ENCODE measurements at regions not wholly inside any gene's neighbourhood (a gene's known extent, or its start where the extent isn't known, plus 50 kb on each side); places are given as distances from the start of the nearest gene placed in this dataset.
A peak's percentile ranks its signal among the peaks of the same experiment; 100 is the strongest.

GRCh38 chr7:17184805-17185689 lies 113.4 kb upstream of the AHR start:
- no peak for DNase-seq

DNA sequence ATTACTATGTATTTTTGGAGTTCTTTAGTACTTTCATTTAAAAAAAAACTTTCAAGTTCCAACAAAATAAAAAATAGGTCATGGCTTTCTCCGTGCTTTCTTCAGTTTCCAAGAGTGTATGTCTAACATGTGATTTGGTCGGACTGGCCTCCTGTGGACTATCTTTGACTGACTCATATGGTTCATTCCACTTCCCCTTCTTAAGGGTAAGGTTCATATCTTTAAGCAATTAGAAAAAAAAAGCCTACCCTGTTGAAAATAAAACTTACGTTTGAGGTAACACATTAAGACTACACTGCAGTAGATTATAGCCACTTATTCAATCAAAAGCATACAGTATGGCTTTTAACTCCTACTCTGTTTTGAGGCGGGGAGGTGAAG lies 112.8 kb upstream of the AHR start:
- no peak for DNase-seq

DNA sequence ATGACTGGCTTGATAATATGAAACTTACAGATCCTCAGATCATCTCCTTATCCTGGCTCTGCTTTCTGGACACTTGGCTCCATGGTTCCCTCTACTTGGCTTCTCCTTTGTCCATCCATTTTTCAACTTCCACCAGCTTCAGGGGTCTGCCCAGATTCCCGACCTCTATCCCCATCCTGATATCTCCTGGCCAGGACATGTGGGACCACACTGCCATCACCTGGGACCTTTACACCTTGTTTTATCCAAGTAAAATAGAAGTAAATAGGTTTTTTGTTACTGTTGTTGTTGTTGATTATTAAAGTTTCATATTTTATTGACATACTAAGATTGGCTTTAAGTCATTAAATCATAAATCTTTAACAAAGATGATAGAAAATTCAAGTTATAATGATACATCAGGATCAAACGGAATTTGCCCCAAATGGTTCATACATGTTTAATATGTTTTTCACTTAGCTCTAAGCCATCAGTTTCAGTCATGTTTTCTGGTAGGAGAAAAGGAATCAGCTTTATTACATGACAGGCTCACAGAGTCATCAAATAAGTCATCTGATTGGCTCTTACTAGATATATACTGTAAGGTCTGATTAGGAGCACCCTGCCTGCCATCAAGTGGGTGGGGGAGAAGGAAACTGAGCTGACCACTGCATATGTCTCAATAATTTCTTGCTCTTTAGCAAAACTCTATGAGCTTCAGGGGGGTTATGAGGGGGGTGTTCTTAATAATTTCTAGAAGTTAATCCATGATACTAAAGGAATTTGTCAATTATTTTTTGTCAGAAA lies 111.5 kb upstream of the AHR start:
- DNase-seq, result no peak

DNA sequence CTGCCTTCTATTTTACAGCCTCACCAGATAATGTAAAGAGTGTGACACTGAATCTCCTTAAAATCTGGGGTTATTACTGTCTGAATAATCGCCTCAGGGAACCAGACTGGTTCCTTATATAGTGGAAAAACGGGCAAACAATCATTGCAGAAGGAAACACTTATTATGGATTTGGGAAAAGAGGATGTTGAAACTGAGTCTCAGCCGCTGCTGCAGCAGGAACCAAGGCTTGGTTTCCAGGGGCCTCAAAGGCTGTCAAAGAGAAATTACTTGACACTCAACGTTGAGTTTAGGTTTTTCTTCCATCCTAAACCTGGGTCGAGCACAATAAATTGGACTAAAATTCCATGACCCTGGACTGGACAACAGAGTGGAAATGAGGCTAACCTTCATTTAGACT lies 103.8 kb upstream of the AHR start:
- DNase-seq, result no peak

DNA sequence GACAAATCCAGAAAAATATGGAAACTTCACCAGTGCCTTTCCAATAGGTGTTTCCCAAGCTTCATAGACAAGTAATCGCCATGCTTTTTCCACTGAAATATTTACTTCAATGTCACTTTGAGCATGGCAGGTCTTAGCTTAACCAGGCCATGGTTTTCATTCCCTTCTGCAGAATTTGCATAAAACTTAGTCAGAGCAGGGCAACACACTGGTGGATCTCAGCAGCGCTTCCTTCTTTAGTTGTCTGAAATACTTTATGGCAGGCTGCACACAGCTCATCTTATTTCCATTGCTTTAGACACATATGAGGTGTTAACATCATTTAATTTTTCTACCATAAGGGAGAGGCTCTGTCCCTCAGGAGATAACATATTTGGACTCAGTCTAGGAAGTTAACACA lies 102.9 kb upstream of the AHR start:
- no peak for DNase-seq

- DNase-seq, result no peak
Measured at GRCh38 chr7:17205910-17206309, 92.5 kb upstream of the AHR start.

DNA sequence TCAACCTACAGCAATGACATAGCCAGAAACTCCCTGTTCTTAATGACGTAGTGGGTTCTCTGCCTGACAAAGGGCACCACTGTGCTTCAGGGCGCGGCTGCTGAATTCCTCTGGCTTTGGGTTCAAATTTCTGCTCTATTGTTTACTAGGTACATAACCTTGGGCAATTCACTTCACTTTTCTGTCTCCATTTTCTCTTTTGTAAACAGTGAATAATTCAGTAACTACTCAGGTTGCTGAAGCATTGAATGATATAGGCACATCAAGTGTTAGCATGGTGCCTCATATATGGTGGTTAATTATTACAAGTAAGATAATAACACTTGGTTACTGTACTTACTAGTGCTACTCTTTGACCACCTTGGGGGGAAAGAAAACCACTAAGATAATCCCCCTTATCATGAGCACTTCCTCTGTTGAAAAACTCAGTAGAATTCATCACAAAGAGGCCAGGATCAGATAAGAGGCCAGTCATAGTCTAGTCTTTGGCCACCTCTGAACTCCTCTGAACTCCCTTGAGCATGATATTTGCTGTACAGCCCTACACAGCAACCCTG lies 92.0 kb upstream of the AHR start:
- no peak for DNase-seq

DNA sequence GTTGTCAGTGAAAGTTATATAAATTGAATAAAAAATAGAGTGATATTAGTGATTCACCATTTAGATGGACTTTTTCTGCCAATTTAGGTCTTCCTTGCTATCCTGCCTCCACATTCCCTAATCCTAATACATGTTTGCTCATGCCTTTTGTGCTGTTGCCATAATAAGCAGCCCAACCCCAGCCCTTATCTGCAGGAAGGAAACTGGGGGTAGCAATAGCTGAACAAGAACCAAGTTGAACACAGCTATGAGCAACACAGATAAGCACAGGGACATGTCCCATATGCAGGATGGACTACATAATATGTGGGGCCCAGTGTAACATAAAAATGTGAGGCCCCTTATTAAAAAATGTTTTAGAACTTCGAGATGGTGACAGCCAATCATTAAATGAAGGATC lies 91.2 kb upstream of the AHR start:
- DNase-seq, result no peak

DNA sequence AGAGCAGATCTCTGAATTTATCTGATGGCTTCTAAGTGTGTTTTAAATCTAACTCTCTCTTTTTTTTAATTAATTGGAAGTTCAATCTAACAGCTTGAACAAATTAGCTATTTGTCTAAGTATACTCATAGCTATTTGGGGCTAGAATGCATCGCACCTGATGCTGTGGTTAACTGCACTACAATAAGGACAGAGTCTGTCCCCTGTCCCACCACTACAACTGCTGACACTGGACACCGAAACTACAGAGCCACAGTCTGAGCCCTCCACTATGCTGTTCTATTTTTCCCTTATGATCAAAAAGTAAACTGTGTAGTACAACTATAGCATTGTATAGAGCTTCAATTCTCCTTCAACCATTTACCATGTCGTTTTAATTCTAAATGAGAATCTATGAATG lies 89.4 kb upstream of the AHR start:
- no peak for DNase-seq

DNA sequence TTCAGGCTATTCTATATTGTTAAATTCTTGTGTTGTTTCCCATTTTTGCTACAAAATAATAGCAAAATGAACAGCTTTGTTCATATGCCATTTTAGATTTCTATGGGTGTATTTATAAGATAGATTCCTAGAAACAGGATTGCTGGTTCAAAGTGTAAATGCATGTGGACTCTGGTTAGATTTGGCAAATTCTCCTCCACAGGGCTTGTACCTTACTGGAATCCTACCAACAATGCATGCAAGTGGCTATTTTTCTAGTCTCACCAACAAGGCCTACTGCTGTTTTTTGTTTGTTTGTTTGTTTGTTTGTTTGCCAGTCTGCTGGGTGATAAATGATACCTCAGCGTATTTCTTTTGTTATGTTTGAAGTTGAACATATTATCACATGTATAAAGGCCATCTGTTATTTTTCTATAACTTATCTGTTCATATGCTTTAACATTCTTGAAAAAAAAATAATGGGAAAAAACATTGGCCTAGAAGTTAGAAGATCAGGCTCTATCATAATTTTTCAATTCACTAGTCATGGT lies 87.1 kb upstream of the AHR start:
- no peak for DNase-seq

- no peak for DNase-seq
Measured at GRCh38 chr7:17212188-17212587, 86.3 kb upstream of the AHR start.

GRCh38 chr7:17227766-17228490 lies 70.5 kb upstream of the AHR start:
- no peak for DNase-seq

- DNase-seq, result no peak
Measured at GRCh38 chr7:17229228-17229627, 69.2 kb upstream of the AHR start.

DNA sequence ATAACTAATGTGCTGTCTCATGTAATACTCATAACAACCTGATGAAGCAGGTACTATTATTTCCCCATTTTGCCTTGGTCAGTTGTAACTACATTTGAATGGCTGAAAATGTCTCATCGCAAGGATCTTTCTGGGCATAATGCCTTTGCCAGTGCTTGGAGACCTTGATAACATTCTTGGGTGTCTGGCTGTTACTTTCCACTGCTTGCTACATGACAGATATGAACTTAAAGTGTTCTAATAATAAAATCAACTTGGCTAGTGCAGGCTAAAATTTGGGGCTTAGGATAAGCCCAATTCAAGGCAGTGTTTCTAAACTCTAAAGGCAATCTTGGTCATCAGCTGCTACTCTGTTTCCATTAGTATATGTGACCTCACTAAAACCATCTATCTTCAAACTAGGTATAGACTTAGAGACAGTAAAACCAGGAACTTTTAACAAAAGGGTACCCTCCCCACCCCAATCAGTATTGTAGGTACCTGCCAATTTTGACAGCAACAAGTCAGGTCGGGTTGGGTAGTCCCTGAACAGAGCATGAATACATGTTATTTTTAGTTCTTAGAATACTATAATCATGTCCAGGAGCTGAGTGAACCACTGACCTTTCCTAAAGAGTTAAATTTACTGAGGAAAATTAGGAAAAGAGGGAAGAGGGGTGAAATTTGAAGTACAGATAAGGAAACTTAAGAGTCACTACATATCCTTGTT lies 68.2 kb upstream of the AHR start:
- DNase-seq, result no peak

DNA sequence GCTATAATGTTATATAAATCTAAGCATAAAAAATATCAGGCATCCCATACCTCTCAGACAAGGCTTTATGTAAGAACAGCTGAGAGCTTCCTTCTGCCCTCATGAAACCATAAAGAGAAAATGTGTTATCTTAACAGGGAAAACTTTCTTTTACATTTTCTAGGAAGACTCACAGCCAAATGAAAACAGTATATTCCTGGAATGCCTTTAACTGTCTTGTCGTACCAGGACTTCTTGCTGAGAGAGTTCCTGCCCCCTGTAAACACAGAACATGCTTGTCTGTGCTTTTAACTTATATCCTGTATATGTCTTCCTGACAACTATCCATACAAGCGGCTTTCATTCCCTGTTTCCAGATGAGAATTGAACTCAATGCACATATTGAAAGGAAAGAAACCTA lies 64.8 kb upstream of the AHR start:
- DNase-seq, result no peak

- DNase-seq, result peak; percentile 36
Measured at GRCh38 chr7:17234030-17234397, 64.4 kb upstream of the AHR start.

DNA sequence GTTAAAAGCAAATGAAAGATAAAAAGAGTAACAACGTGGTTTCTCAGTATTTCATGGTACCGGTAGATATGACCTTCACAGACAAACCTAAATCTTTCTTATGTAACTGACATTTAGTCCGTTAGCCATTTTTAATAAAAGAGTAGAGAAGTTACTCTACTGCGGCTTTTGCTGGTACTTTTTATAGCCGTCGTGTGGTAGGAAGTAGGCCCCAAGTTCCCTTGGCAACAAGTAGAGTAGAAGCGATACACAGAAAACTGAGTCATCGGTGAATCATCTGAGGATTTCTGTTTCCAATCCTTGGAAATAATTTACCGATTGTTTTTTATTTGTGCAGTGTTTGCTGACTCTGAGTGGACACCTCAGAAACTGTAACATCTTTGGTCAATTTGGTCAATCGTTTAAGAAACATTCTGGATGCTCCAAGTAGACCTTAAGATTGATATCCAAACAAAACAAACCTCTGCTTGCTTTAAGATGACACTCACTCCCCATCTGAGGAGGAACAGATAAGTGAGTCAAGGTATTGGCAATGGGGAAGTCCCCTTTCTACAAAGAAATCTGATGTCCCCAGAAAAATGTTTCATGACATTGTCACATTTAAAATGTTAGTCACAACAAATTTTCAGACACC lies 63.9 kb upstream of the AHR start:
- peak; percentile 76 for DNase-seq

DNA sequence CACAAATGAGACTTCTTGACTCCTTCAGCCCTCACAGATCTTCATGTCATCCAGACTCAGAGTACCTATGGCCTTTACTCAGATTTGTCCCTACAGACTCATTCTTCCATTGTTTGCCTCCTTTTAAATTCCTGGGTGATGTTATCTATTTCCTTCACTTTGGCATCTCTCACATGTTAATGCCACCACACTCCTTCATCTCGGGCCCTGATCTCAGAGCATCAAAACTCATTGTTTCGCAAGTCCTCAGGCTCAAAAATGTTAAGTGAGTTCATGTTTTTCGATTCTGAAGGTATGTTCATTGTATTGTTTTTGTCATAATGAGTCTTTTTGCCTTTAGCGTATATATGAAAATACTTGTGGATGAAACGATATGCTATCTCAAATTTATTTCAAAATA lies 62.3 kb upstream of the AHR start:
- no peak for DNase-seq

GRCh38 chr7:17236603-17237002 lies 61.8 kb upstream of the AHR start:
- no peak for DNase-seq

- DNase-seq, result no peak
Measured at GRCh38 chr7:17239046-17239445, 59.4 kb upstream of the AHR start.

- DNase-seq, result no peak
Measured at GRCh38 chr7:17239683-17240521, 58.5 kb upstream of the AHR start.
